ENCODE measurements at regions not wholly inside any gene's neighbourhood (a gene's known extent, or its start where the extent isn't known, plus 50 kb on each side); places are given as distances from the start of the nearest gene placed in this dataset.
A peak's percentile ranks its signal among the peaks of the same experiment; 100 is the strongest.

DNA sequence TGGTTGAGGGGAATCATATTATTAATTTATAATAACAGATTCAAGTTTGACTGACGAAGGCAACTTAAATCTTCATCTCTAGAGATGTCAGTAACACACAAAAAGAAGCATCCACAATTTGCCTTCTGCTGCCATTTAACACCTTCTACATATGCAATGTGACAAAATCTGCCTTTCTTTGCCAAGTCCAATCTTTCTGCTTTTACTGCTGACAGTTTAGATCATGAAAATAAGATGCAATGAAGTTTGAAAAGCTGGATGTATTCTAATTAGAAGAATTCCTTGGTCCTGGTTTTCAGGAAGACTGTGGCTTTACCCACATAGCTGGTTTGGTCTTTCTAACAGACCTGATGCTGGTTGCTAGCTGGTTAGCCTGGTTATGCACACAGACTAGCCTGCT, 178.9 kb downstream of the ACER2 start:
- POLR2A ChIA-PET, result no interaction called here
- Histone ChIP-seq H3K4me1 (ENCODE audit: control extremely low read depth in 1 of 4, control insufficient read depth in 4 of 4, insufficient read depth in 4 of 4, low read length in 3 of 4) (no peaks in the 10 kb centered on the region), H3K36me3 (ENCODE audit: control insufficient read depth in 4 of 4, insufficient read depth in 4 of 4, low read length in 3 of 4) (no peaks in the 10 kb centered on the region), H3K27ac (ENCODE audit: insufficient read depth in 1 of 2, low read depth in 1 of 2, low read length in 2 of 2, poor library complexity in 1 of 2, severe bottlenecking in 2 of 2) (no peak overlapping the region), H3K27me3 (replicated peaks in 2 of 5; ENCODE audit: control insufficient read depth in 4 of 5, insufficient read depth in 5 of 5, low read length in 4 of 5) (no peaks in the 10 kb centered on the region), H3K4me3 (ENCODE audit: control insufficient read depth in 1 of 7, extremely low read depth in 1 of 7, insufficient read depth in 4 of 7, low read depth in 2 of 7, low read length in 6 of 7) (no peak overlapping the region), H3K9me3 (ENCODE audit: control extremely low read depth in 1 of 5, control insufficient read depth in 4 of 5, insufficient read depth in 2 of 5, low read depth in 1 of 5, low read length in 4 of 5) (peaks cover 0 to 4% (median 0%) of the 10 kb centered on the region in 5 experiments)
- CTCF ChIA-PET, result no interaction called here
- no peak for DNase-seq
- WGBS (ENCODE audit: insufficient coverage), result no CpG with 5 or more reads among the region's 1 CpG

DNA sequence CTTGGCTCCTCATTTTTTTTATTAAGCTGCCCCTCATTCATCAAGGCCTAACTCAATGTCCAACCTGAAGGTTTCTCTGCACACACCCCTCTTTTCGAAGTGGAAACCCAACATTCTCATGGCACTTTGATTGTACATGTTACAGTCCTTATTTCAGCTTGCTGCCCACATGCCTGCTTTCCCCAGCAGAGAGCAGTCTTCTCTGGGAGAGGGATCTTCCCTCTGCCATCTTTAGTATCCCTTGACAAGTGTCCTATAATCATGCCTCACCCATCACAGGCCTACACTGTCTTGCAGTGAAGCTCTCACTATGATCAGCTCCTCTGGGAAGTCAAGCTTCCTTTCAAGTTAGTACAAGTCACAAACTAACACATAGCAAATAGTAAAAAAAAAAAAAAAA, 175.1 kb downstream of the ACER2 start:
- no peak overlapping the region for H3K27ac ChIP-seq (ENCODE audit: insufficient read depth in 1 of 2, low read depth in 1 of 2, low read length in 2 of 2, poor library complexity in 1 of 2, severe bottlenecking in 2 of 2)
- H3K36me3 ChIP-seq (ENCODE audit: control insufficient read depth in 4 of 4, insufficient read depth in 4 of 4, low read length in 3 of 4), result no peaks in the 10 kb centered on the region
- ChIA-PET POLR2A (no interaction called here), CTCF (no interaction called here)
- WGBS (ENCODE audit: insufficient coverage), result 100% methylated on average over 1 of the region's 1 CpG
- no peak overlapping the region for H3K4me3 ChIP-seq (ENCODE audit: control insufficient read depth in 1 of 7, extremely low read depth in 1 of 7, insufficient read depth in 4 of 7, low read depth in 2 of 7, low read length in 6 of 7)
- no peaks in the 10 kb centered on the region for H3K4me1 ChIP-seq (ENCODE audit: control extremely low read depth in 1 of 4, control insufficient read depth in 4 of 4, insufficient read depth in 4 of 4, low read length in 3 of 4)
- H3K27me3 ChIP-seq (replicated peaks in 2 of 5; ENCODE audit: control insufficient read depth in 4 of 5, insufficient read depth in 5 of 5, low read length in 4 of 5), result peaks cover 0 to 3% (median 0%) of the 10 kb centered on the region in 5 experiments
- no peaks in the 10 kb centered on the region for H3K9me3 ChIP-seq (ENCODE audit: control extremely low read depth in 1 of 5, control insufficient read depth in 4 of 5, insufficient read depth in 2 of 5, low read depth in 1 of 5, low read length in 4 of 5)
- no peak for DNase-seq

DNA sequence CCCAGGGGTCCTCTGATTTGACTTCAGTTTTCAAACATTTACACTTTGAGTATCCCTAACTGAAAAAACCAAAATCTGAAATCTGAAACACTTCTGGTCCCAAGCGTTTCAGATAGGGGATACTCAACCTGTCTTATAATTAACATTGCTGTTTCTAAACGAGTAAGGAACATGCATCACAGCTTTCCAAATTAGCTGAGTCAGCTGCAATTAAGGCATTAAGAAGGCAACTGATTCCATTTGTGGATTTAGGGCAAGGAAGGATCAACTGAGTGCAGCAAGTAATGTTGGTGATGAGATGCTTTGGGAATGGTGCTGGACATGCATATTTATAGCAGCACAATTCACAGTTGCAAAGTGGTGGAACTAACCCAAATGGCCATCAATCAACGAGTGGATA, 168.6 kb downstream of the ACER2 start:
- 100% methylated on average over 2 of the region's 3 CpGs for WGBS (ENCODE audit: insufficient coverage)
- POLR2A ChIA-PET, result no interaction called here
- DNase-seq, result no peak
- no peaks in the 10 kb centered on the region for H3K36me3 ChIP-seq (ENCODE audit: control insufficient read depth in 4 of 4, insufficient read depth in 4 of 4, low read length in 3 of 4)
- CTCF ChIA-PET, result no interaction called here
- H3K27me3 ChIP-seq (replicated peaks in 2 of 5; ENCODE audit: control insufficient read depth in 4 of 5, insufficient read depth in 5 of 5, low read length in 4 of 5), result peaks cover 0 to 10% (median 3%) of the 10 kb centered on the region in 5 experiments
- H3K4me1 ChIP-seq (ENCODE audit: control extremely low read depth in 1 of 4, control insufficient read depth in 4 of 4, insufficient read depth in 4 of 4, low read length in 3 of 4), result no peaks in the 10 kb centered on the region
- no peaks in the 10 kb centered on the region for H3K9me3 ChIP-seq (ENCODE audit: control extremely low read depth in 1 of 5, control insufficient read depth in 4 of 5, insufficient read depth in 2 of 5, low read depth in 1 of 5, low read length in 4 of 5)
- no peak overlapping the region for H3K4me3 ChIP-seq (ENCODE audit: control insufficient read depth in 1 of 7, extremely low read depth in 1 of 7, insufficient read depth in 4 of 7, low read depth in 2 of 7, low read length in 6 of 7)
- H3K27ac ChIP-seq (ENCODE audit: insufficient read depth in 1 of 2, low read depth in 1 of 2, low read length in 2 of 2, poor library complexity in 1 of 2, severe bottlenecking in 2 of 2), result no peak overlapping the region

DNA sequence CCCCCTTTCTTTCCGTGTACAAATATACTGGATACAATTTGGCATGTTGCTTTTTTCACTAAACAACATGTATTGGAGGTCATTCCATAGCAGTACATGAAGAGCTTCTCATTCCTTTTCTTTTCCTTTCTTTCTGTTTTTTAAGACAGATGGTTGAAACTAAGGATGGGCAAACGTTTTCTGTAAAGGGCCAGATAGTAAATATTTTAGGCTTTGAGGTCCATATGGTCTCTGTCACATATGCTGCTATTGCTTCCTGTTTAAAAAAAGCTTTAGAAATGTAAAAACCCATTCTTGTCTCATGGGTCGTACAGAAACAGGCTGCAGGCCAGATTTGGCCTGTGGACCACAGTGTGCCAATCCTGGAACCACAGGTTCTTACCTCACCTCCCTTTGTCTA, 160.1 kb downstream of the ACER2 start:
- Histone ChIP-seq H3K36me3 (ENCODE audit: control insufficient read depth in 4 of 4, insufficient read depth in 4 of 4, low read length in 3 of 4) (no peaks in the 10 kb centered on the region), H3K4me3 (ENCODE audit: control insufficient read depth in 1 of 7, extremely low read depth in 1 of 7, insufficient read depth in 4 of 7, low read depth in 2 of 7, low read length in 6 of 7) (no peak overlapping the region), H3K9me3 (ENCODE audit: control extremely low read depth in 1 of 5, control insufficient read depth in 4 of 5, insufficient read depth in 2 of 5, low read depth in 1 of 5, low read length in 4 of 5) (no peaks in the 10 kb centered on the region), H3K4me1 (ENCODE audit: control extremely low read depth in 1 of 4, control insufficient read depth in 4 of 4, insufficient read depth in 4 of 4, low read length in 3 of 4) (no peaks in the 10 kb centered on the region), H3K27ac (ENCODE audit: insufficient read depth in 1 of 2, low read depth in 1 of 2, low read length in 2 of 2, poor library complexity in 1 of 2, severe bottlenecking in 2 of 2) (no peak overlapping the region), H3K27me3 (replicated peaks in 2 of 5; ENCODE audit: control insufficient read depth in 4 of 5, insufficient read depth in 5 of 5, low read length in 4 of 5) (peaks cover 0 to 3% (median 0%) of the 10 kb centered on the region in 5 experiments)
- DNase-seq, result no peak
- ChIA-PET POLR2A (no interaction called here), CTCF (interaction anchor here (1.2 to 1.3 kb wide), 2 partner anchors 12 to 17 kb away, joined by 3 read pairs; no protein-coding TSS in a partner anchor)
- WGBS (ENCODE audit: insufficient coverage), result 83% methylated on average over 2 of the region's 3 CpGs

DNA sequence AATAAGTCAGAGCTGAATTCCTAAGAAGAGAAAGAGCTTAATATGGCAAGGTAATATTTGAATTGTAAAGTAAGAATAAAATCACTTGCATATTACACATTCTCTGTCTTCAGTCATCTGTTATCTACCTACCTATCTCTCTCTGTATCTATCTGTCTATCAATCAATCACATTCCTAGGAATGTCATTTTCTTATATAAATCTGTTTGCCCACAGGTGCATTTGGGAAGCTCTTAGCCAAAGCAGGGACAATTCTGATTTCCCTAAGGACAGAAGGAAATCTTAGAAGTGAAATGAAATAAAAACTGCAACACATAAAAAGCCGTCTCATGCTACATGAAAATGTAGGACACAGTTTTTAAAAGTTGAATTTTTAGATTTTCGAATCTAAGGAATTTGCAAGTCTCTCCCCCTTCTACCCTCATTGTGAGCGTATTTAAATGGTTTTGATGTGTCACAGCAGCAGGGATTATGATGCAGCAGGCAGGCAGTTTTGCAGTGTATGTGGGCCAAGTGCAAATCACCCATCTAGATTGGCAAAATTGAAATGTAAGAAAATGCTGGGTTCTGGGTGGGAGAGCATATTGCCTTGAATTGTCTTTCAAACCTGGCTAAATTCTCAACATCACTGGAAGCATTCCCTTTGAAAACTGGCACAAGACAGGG, 155.7 kb downstream of the ACER2 start:
- WGBS (ENCODE audit: insufficient coverage), result 100% methylated on average over 2 of the region's 3 CpGs
- Histone ChIP-seq H3K9me3 (ENCODE audit: control extremely low read depth in 1 of 5, control insufficient read depth in 4 of 5, insufficient read depth in 2 of 5, low read depth in 1 of 5, low read length in 4 of 5) (no peaks in the 10 kb centered on the region), H3K4me3 (ENCODE audit: control insufficient read depth in 1 of 7, extremely low read depth in 1 of 7, insufficient read depth in 4 of 7, low read depth in 2 of 7, low read length in 6 of 7) (no peak overlapping the region), H3K27ac (ENCODE audit: insufficient read depth in 1 of 2, low read depth in 1 of 2, low read length in 2 of 2, poor library complexity in 1 of 2, severe bottlenecking in 2 of 2) (no peak overlapping the region), H3K36me3 (ENCODE audit: control insufficient read depth in 4 of 4, insufficient read depth in 4 of 4, low read length in 3 of 4) (no peaks in the 10 kb centered on the region), H3K4me1 (ENCODE audit: control extremely low read depth in 1 of 4, control insufficient read depth in 4 of 4, insufficient read depth in 4 of 4, low read length in 3 of 4) (no peaks in the 10 kb centered on the region), H3K27me3 (replicated peaks in 2 of 5; ENCODE audit: control insufficient read depth in 4 of 5, insufficient read depth in 5 of 5, low read length in 4 of 5) (no peaks in the 10 kb centered on the region)
- ChIA-PET CTCF (interaction anchor here (1.3 kb wide), 1 partner anchor 34 kb away, joined by 4 read pairs; no protein-coding TSS in a partner anchor), POLR2A (no interaction called here)
- no peak for DNase-seq

DNA sequence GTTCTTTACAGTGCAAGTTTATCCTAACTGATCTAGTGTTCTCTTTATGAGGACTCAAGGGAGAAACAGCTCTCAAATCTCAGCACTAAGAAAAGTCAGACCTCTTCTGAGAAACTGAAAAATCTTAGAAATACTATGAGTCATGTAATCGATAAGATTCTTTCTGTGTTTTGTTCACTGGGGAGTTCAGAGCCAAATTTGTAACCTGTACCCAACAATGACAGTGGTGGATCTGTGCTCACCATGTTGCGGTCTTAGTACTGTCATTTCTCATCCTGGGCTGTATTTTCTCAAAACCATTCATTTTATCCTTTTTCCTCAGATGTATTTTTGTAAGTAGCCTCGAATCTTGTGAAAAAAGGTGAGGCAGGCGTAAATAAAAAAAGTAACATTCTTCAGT, 146.4 kb downstream of the ACER2 start:
- ChIA-PET POLR2A (no interaction called here), CTCF (no interaction called here)
- H3K4me1 ChIP-seq (ENCODE audit: control extremely low read depth in 1 of 4, control insufficient read depth in 4 of 4, insufficient read depth in 4 of 4, low read length in 3 of 4), result peaks cover 0 to 16% (median 8%) of the 10 kb centered on the region in 4 experiments
- H3K9me3 ChIP-seq (ENCODE audit: control extremely low read depth in 1 of 5, control insufficient read depth in 4 of 5, insufficient read depth in 2 of 5, low read depth in 1 of 5, low read length in 4 of 5), result peaks cover 0 to 6% (median 3%) of the 10 kb centered on the region in 5 experiments
- no peaks in the 10 kb centered on the region for H3K36me3 ChIP-seq (ENCODE audit: control insufficient read depth in 4 of 4, insufficient read depth in 4 of 4, low read length in 3 of 4)
- no peak overlapping the region for H3K4me3 ChIP-seq (ENCODE audit: control insufficient read depth in 1 of 7, extremely low read depth in 1 of 7, insufficient read depth in 4 of 7, low read depth in 2 of 7, low read length in 6 of 7)
- H3K27me3 ChIP-seq (replicated peaks in 2 of 5; ENCODE audit: control insufficient read depth in 4 of 5, insufficient read depth in 5 of 5, low read length in 4 of 5), result no peaks in the 10 kb centered on the region
- DNase-seq, result no peak
- 100% methylated on average over 1 of the region's 4 CpGs for WGBS (ENCODE audit: insufficient coverage)
- no peak overlapping the region for H3K27ac ChIP-seq (ENCODE audit: insufficient read depth in 1 of 2, low read depth in 1 of 2, low read length in 2 of 2, poor library complexity in 1 of 2, severe bottlenecking in 2 of 2)

DNA sequence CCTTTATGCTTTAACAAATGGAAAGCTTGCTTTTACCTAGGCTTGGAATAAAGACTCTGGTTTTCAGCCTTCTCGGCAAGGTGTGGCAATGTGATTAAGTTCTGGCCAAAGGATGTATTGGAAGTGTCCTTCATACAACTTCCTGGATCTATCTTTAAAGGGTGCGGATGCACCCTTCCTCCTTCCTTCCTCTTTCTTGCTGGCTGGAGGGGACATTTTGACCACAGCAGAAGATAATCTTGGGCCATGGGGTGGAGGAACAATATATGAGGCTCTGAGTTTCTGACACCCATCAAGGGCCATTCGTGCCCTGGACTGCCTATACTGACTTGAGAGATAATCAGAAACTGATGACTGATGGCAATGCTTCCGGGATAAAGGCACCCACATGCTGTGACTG, 145.7 kb downstream of the ACER2 start:
- Histone ChIP-seq H3K9me3 (ENCODE audit: control extremely low read depth in 1 of 5, control insufficient read depth in 4 of 5, insufficient read depth in 2 of 5, low read depth in 1 of 5, low read length in 4 of 5) (peaks cover 0 to 6% (median 3%) of the 10 kb centered on the region in 5 experiments), H3K4me3 (ENCODE audit: control insufficient read depth in 1 of 7, extremely low read depth in 1 of 7, insufficient read depth in 4 of 7, low read depth in 2 of 7, low read length in 6 of 7) (no peak overlapping the region), H3K27ac (ENCODE audit: insufficient read depth in 1 of 2, low read depth in 1 of 2, low read length in 2 of 2, poor library complexity in 1 of 2, severe bottlenecking in 2 of 2) (no peak overlapping the region), H3K36me3 (ENCODE audit: control insufficient read depth in 4 of 4, insufficient read depth in 4 of 4, low read length in 3 of 4) (no peaks in the 10 kb centered on the region), H3K27me3 (replicated peaks in 2 of 5; ENCODE audit: control insufficient read depth in 4 of 5, insufficient read depth in 5 of 5, low read length in 4 of 5) (no peaks in the 10 kb centered on the region), H3K4me1 (ENCODE audit: control extremely low read depth in 1 of 4, control insufficient read depth in 4 of 4, insufficient read depth in 4 of 4, low read length in 3 of 4) (peaks cover 0 to 17% (median 8%) of the 10 kb centered on the region in 4 experiments)
- peak in 2 of 3 donors; percentile 7 to 33 for DNase-seq
- POLR2A ChIA-PET, result no interaction called here
- WGBS (ENCODE audit: insufficient coverage), result 75% methylated on average over 4 of the region's 4 CpGs
- CTCF ChIA-PET, result no interaction called here

Measured in common myeloid progenitor, CD34-positive (primary cell).